PC-3 (cell line): ENCODE measurements at regions not wholly inside any gene's neighbourhood (a gene's known extent, or its start where the extent isn't known, plus 50 kb on each side); places are given as distances from the start of the nearest gene placed in this dataset.
"Not testable (repeated sequence)": the region's sequence is repeated elsewhere in the genome, so short reads cannot be mapped to it uniquely, and the experiment has no call there.

ENCODE experiments used
- ATAC-seq: fragments of 200-7000 bp; cut with Tn5 transposase; 2 replicates; pipeline ENCODE4 v1.9.1; 2020; ENCODE audit warnings: mild to moderate bottlenecking, moderate library complexity
- BruUV-seq: library from RNA; stranded (reverse); fragments of 400-500 nt; replicated peaks from 2 replicates; lab custom pipeline; 2021; lab: Mats Ljungman, UMichigan
- CTCF ChIA-PET: fragments of 300-600 bp; sonication (Branson Sonifier 250); formaldehyde crosslinking; loops from one replicate; lab custom pipeline; 2022; ENCODE audit warnings: antibody characterized with exemption; lab: Charles Lee
- POLR2A ChIA-PET: fragments of 300-600 bp; sonication (Branson Sonifier 250); formaldehyde crosslinking; loops from one replicate; lab custom pipeline; 2022; ENCODE audit warnings: antibody characterized with exemption; ENCODE audit not compliant: unreplicated experiment; lab: Charles Lee
- DNase-seq: peaks from one replicate; pipeline ENCODE4 v3.0.0-alpha.2; 2015
- H2AFZ ChIP-seq: fragments of 300-600 bp; sonication (generic); 2 replicates; pipeline ENCODE4 v1.6.0; 2016; ENCODE audit warnings: antibody characterized with exemption, low read length
- H3F3A ChIP-seq: fragments of 300-600 bp; sonication (generic); one replicate; pipeline ENCODE4 v1.6.0; 2017; ENCODE audit warnings: antibody characterized with exemption, low read length, control low read depth, mild to moderate bottlenecking; ENCODE audit not compliant: unreplicated experiment
- H3K27ac ChIP-seq: fragments of 300-600 bp; sonication (generic); 2 replicates; pipeline ENCODE4 v1.5.1; 2016; ENCODE audit warnings: mild to moderate bottlenecking, low read length
- H3K27me3 ChIP-seq: fragments of 300-600 bp; sonication (generic); 2 replicates; pipeline ENCODE4 v1.6.1; 2016; ENCODE audit warnings: low read length, mixed read lengths
- H3K36me3 ChIP-seq: fragments of 300-600 bp; sonication (generic); 2 replicates; pipeline ENCODE4 v1.6.1; 2016; ENCODE audit warnings: low read depth, mixed run types, low read length, mixed read lengths
- H3K4me1 ChIP-seq: fragments of 300-600 bp; sonication (generic); 2 replicates; pipeline ENCODE4 v1.5.1; 2016; ENCODE audit warnings: low read length; ENCODE audit not compliant: insufficient read depth
- H3K4me2 ChIP-seq: fragments of 300-600 bp; sonication (generic); 2 replicates; pipeline ENCODE4 v1.6.0; 2016; ENCODE audit warnings: low read length
- H3K4me3 ChIP-seq: fragments of 300-600 bp; sonication (generic); 2 replicates; pipeline ENCODE4 v1.5.1; 2016; ENCODE audit warnings: mild to moderate bottlenecking, low read length, mixed read lengths
- H3K79me2 ChIP-seq: fragments of 300-600 bp; sonication (generic); 2 replicates; pipeline ENCODE4 v1.6.1; 2017; ENCODE audit warnings: low read length, mixed read lengths
- H3K9ac ChIP-seq: fragments of 300-600 bp; sonication (generic); 2 replicates; pipeline ENCODE4 v1.6.0; 2016; ENCODE audit warnings: mild to moderate bottlenecking, low read length
- H3K9me2 ChIP-seq: fragments of 300-600 bp; sonication (generic); replicated peaks from 2 replicates; pipeline ENCODE4 v1.6.1; 2016; ENCODE audit warnings: mixed run types, low read length, mixed read lengths
- H3K9me3 ChIP-seq: fragments of 300-600 bp; sonication (generic); 2 replicates; pipeline ENCODE4 v1.6.1; 2016; ENCODE audit warnings: low read length, mixed read lengths
- H4K20me1 ChIP-seq: fragments of 300-600 bp; sonication (generic); 2 replicates; pipeline ENCODE4 v1.6.1; 2016; ENCODE audit warnings: low read length, mixed read lengths
- CTCF ChIP-seq: fragments of 300-600 bp; sonication (generic); conservative IDR thresholded peaks from 2 replicates; pipeline ENCODE4 v1.5.1; 2017; ENCODE audit warnings: antibody characterized with exemption, low read depth, mild to moderate bottlenecking, low read length
- EZH2 ChIP-seq: fragments of 300-600 bp; sonication (generic); IDR thresholded peaks from one replicate; pipeline ENCODE4 v1.6.1; 2017; ENCODE audit warnings: antibody characterized with exemption, mild to moderate bottlenecking, low read length; ENCODE audit not compliant: unreplicated experiment
- EZH2phosphoT487 ChIP-seq: fragments of 300-600 bp; sonication (generic); IDR thresholded peaks from 2 replicates; pipeline ENCODE4 v1.6.1; 2018; ENCODE audit warnings: mild to moderate bottlenecking, antibody characterized with exemption, low read length, borderline replicate concordance
- intact Hi-C: fragments of 100-400 bp; cut with micrococcal nuclease; formaldehyde crosslinking; loops from 2 replicates; pipeline ENCODE4 v1.9.0; 2023

DNA sequence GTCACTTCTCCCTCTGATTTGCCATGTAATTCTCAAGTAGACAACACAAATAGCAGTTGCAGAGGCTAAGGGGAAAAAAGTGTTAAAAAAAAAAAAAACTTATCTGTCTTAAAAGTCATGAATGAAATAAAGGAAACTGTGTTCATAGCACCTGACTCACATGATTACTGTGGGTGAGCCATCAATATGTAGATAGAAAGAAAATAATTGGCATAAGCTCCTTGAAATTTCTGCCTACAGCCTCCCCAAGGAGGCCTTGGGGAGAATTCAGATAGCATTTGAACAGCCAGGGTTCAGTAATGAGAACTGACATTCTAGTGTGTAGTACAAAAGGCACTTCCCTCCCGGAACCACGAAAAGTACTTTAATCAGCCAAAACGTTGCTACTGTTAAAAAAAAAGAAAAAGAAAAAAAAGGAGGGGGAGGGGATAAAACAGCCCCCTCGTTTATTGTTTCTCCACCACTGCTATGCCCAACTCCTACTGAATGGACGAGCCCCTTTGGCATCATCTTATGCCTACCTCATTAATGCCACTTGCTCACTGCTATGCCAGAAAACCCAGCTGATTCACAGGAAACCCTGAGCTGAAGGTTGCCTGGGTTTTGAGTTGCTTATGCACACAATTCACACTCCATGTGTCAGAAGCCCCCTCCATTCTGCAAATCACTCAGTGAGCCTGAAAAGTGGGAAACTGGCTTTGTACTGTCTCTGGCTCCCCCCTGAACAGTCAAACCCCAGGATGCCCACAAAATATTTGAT lies 65.5 kb upstream of the KLF7 start:
- BruUV-seq = no TSS peak
- H3K9ac ChIP-seq = no peak overlapping the region
- H3K4me3 ChIP-seq = no peak overlapping the region
- no peak overlapping the region for H2AFZ ChIP-seq
- no peak for DNase-seq
- H3K27ac ChIP-seq = no peak overlapping the region
- ChIA-PET CTCF (interaction anchor here (0.6 to 0.7 kb wide), 3 partner anchors 18 to 210 kb away, joined by 3 to 4 read pairs (median 3); no protein-coding TSS in a partner anchor), POLR2A (no interaction called here)
- no peaks in the 10 kb centered on the region for H3K9me3 ChIP-seq
- ATAC-seq = no peak
- no peaks in the 10 kb centered on the region for H3K79me2 ChIP-seq
- H3K4me2 ChIP-seq = no peak overlapping the region
- H4K20me1 ChIP-seq = no peaks in the 10 kb centered on the region
- H3K36me3 ChIP-seq = no peaks in the 10 kb centered on the region
- peaks cover 7% of the 10 kb centered on the region for H3K4me1 ChIP-seq
- no peaks in the 10 kb centered on the region for H3K9me2 ChIP-seq
- TF ChIP-seq EZH2phosphoT487 = no peak
- H3K27me3 ChIP-seq = no peaks in the 10 kb centered on the region
- intact Hi-C loops = no loop called here
- no peaks in the 10 kb centered on the region for H3F3A ChIP-seq

- H3F3A ChIP-seq = no peaks in the 10 kb centered on the region
- H3K36me3 ChIP-seq = no peaks in the 10 kb centered on the region
- H3K4me3 ChIP-seq = no peak overlapping the region
- TF ChIP-seq CTCF (no peak), EZH2 (no peak), EZH2phosphoT487 (no peak)
- no peaks in the 10 kb centered on the region for H4K20me1 ChIP-seq
- no TSS peak for BruUV-seq
- ChIA-PET CTCF (interaction anchor here (0.6 kb wide), 2 partner anchors 51 to 209 kb away, joined by 3 to 4 read pairs; no protein-coding TSS in a partner anchor), POLR2A (no interaction called here)
- H3K4me2 ChIP-seq = no peak overlapping the region
- no peak for ATAC-seq
- H3K27me3 ChIP-seq = no peaks in the 10 kb centered on the region
- H2AFZ ChIP-seq = no peak overlapping the region
- no peak for DNase-seq
- H3K27ac ChIP-seq = no peak overlapping the region
- H3K9me3 ChIP-seq = no peaks in the 10 kb centered on the region
- no peaks in the 10 kb centered on the region for H3K4me1 ChIP-seq
- intact Hi-C loops = no loop called here
- no peak overlapping the region for H3K9ac ChIP-seq
- H3K9me2 ChIP-seq = no peaks in the 10 kb centered on the region
- no peaks in the 10 kb centered on the region for H3K79me2 ChIP-seq
Observed at GRCh38 chr2:207231967-207232366, 66.2 kb upstream of the KLF7 start.

- DNase-seq, H2AFZ ChIP-seq, H3K9me2 ChIP-seq, CTCF ChIA-PET, intact Hi-C loops, ATAC-seq, H3K9ac ChIP-seq, POLR2A ChIA-PET, H3K36me3 ChIP-seq, BruUV-seq, H3F3A ChIP-seq, H3K27me3 ChIP-seq, H3K79me2 ChIP-seq, H4K20me1 ChIP-seq, H3K4me1 ChIP-seq, H3K27ac ChIP-seq, H3K4me3 ChIP-seq, H3K9me3 ChIP-seq, H3K4me2 ChIP-seq: not testable (repeated sequence)
Observed at GRCh38 chr2:207233141-207233540, 67.4 kb upstream of the KLF7 start.
